ENCODE measurements at regions not wholly inside any gene's neighbourhood (a gene's known extent, or its start where the extent isn't known, plus 50 kb on each side); places are given as distances from the start of the nearest gene placed in this dataset.

GRCh38 chr3:104642827-104643226, 723.9 kb upstream of the ALCAM start:
- TF ChIP-seq, protein P1, sequence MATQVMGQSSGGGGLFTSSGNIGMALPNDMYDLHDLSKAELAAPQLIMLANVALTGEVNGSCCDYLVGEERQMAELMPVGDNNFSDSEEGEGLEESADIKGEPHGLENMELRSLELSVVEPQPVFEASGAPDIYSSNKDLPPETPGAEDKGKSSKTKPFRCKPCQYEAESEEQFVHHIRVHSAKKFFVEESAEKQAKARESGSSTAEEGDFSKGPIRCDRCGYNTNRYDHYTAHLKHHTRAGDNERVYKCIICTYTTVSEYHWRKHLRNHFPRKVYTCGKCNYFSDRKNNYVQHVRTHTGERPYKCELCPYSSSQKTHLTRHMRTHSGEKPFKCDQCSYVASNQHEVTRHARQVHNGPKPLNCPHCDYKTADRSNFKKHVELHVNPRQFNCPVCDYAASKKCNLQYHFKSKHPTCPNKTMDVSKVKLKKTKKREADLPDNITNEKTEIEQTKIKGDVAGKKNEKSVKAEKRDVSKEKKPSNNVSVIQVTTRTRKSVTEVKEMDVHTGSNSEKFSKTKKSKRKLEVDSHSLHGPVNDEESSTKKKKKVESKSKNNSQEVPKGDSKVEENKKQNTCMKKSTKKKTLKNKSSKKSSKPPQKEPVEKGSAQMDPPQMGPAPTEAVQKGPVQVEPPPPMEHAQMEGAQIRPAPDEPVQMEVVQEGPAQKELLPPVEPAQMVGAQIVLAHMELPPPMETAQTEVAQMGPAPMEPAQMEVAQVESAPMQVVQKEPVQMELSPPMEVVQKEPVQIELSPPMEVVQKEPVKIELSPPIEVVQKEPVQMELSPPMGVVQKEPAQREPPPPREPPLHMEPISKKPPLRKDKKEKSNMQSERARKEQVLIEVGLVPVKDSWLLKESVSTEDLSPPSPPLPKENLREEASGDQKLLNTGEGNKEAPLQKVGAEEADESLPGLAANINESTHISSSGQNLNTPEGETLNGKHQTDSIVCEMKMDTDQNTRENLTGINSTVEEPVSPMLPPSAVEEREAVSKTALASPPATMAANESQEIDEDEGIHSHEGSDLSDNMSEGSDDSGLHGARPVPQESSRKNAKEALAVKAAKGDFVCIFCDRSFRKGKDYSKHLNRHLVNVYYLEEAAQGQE (IDR thresholded peaks at IDR 0.05; ENCODE audit: insufficient replicate concordance, low read depth): no peak
- no peak for TF ChIP-seq POLR2AphosphoS5 (IDR thresholded peaks at IDR 0.05; ENCODE audit: low read depth)
- TF ChIP-seq, protein P2, sequence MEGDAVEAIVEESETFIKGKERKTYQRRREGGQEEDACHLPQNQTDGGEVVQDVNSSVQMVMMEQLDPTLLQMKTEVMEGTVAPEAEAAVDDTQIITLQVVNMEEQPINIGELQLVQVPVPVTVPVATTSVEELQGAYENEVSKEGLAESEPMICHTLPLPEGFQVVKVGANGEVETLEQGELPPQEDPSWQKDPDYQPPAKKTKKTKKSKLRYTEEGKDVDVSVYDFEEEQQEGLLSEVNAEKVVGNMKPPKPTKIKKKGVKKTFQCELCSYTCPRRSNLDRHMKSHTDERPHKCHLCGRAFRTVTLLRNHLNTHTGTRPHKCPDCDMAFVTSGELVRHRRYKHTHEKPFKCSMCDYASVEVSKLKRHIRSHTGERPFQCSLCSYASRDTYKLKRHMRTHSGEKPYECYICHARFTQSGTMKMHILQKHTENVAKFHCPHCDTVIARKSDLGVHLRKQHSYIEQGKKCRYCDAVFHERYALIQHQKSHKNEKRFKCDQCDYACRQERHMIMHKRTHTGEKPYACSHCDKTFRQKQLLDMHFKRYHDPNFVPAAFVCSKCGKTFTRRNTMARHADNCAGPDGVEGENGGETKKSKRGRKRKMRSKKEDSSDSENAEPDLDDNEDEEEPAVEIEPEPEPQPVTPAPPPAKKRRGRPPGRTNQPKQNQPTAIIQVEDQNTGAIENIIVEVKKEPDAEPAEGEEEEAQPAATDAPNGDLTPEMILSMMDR (IDR thresholded peaks at IDR 0.05; ENCODE audit: insufficient read depth, low read length): no peak
- TF ChIP-seq GABPA (IDR thresholded peaks at IDR 0.05; ENCODE audit: low read depth): no peak
- TF ChIP-seq SPI1 (IDR thresholded peaks at IDR 0.05; ENCODE audit: borderline replicate concordance, low read depth): no peak
- Histone ChIP-seq H3K4me3 (replicated peaks; ENCODE audit: insufficient read depth, low read length) (no peak overlapping the region), H3K27me3 (ENCODE audit: insufficient read depth, poor library complexity, severe bottlenecking) (no peaks in the 10 kb centered on the region), H3K27ac (replicated peaks) (no peak overlapping the region)
- DNase-seq (ENCODE audit: low read depth in 1 of 2, low spot score in 1 of 2): no peak

DNA sequence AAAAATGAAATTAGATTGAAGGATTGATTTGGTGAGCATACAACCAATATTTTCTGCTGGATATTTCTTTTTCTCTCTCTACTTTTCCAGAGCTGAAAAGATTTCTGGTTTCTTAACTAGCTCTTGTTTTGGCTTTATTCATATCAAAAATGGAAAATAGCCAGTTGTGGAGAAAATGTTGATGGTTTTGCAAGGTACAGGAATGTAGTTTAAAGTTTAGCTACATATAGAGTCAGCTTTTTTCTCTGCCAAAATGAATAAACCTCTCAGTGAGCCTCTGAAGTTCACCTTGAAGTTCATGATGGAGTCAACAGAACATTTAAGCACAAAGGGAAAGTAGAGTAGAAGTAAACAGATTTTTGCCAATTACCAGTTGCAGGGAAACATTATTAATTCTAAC, 720.5 kb upstream of the ALCAM start:
- Histone ChIP-seq H3K27ac (replicated peaks) (no peak overlapping the region), H3K27me3 (ENCODE audit: insufficient read depth, poor library complexity, severe bottlenecking) (no peaks in the 10 kb centered on the region), H3K4me3 (replicated peaks; ENCODE audit: insufficient read depth, low read length) (no peak overlapping the region)
- TF ChIP-seq, protein P1 (IDR thresholded peaks at IDR 0.05; ENCODE audit: insufficient replicate concordance, low read depth): no peak
- TF ChIP-seq SPI1 (IDR thresholded peaks at IDR 0.05; ENCODE audit: borderline replicate concordance, low read depth) (no peak), POLR2AphosphoS5 (IDR thresholded peaks at IDR 0.05; ENCODE audit: low read depth) (no peak), GABPA (IDR thresholded peaks at IDR 0.05; ENCODE audit: low read depth) (no peak)
- TF ChIP-seq, protein P2 (IDR thresholded peaks at IDR 0.05; ENCODE audit: insufficient read depth, low read length): no peak
- no peak for DNase-seq (ENCODE audit: low read depth in 1 of 2, low spot score in 1 of 2)

GRCh38 chr3:104648823-104649222, 717.9 kb upstream of the ALCAM start:
- H3K27ac ChIP-seq (replicated peaks): no peak overlapping the region
- H3K4me3 ChIP-seq (replicated peaks; ENCODE audit: insufficient read depth, low read length): no peak overlapping the region
- TF ChIP-seq POLR2AphosphoS5 (IDR thresholded peaks at IDR 0.05; ENCODE audit: low read depth): no peak
- TF ChIP-seq, protein P2 (IDR thresholded peaks at IDR 0.05; ENCODE audit: insufficient read depth, low read length): no peak
- peak; percentile 30; the same call in 1 of the 2 replicates for TF ChIP-seq SPI1 (IDR thresholded peaks at IDR 0.05; ENCODE audit: borderline replicate concordance, low read depth)
- no peak for TF ChIP-seq GABPA (IDR thresholded peaks at IDR 0.05; ENCODE audit: low read depth)
- TF ChIP-seq, protein P1 (IDR thresholded peaks at IDR 0.05; ENCODE audit: insufficient replicate concordance, low read depth): no peak
- H3K27me3 ChIP-seq (ENCODE audit: insufficient read depth, poor library complexity, severe bottlenecking): no peaks in the 10 kb centered on the region
- DNase-seq (ENCODE audit: low read depth in 1 of 2, low spot score in 1 of 2): no peak

All from HL-60 (cell line).